C1 segment of cervical spinal cord (tissue), 14 donors: ENCODE measurements at regions not wholly inside any gene's neighbourhood (a gene's known extent, or its start where the extent isn't known, plus 50 kb on each side); places are given as distances from the start of the nearest gene placed in this dataset.

Experiments
- DNase-seq, 14 donors: peaks; one replicate each; lab custom pipeline; 2025; lab: John Stamatoyannopoulos, UW

DNA sequence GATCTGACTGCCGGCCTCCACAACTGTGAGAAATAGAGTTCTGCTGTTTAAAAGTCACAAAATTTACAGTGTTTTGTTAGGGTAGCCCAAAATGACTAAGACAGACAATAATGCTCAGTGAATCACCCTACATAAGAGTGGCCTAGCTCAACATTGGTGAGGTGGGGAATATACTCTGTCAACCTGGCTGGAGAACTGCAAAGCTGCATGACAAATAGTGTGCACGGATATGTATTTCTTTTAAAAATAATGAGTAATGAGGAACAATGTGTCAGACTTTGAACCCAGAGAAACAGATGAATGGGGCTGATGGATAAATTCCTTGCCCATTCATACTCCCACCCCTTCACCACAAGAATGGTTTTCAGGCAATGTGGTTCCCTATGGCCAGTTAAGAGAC, 372.4 kb downstream of the SUCLA2 start:
- no peak for DNase-seq

DNA sequence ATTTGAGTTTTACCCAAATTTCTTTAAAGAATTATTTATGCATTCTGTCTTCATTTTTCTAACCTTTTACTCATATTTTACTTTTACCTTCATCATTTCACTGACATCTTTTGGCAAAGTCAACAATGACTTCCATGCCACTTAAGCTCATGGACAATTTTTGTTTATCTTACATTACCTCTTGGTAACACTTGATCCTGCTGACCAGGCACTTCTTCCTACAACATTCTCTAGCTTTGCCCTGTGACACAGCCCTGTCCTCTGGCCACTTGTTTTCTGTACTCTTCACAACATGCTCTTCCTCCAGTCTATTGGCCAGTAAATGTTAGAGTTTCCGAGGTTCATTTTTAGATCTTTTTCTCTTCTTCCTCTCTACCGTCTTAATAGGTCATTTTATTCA, 377.2 kb downstream of the SUCLA2 start:
- no peak for DNase-seq

DNA sequence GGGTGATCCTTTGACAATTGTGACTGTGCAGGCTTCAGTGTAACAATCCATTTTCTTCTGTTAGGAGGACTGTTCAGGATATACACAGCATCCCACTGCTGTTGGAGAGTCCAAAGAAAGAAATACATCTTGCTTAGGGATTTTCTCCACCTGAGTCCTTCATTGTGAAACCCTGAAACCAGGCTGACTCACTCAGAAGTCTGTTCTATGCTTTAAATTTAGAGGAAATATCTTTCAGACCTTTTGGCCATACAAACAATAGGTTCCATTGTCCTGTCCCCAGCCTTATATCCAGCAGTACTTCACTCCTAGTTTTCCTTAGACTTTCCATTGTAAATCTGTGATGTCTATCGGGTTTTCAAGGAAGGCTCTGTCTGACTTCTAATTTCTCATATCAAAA, 379.1 kb downstream of the SUCLA2 start:
- no peak for DNase-seq

DNA sequence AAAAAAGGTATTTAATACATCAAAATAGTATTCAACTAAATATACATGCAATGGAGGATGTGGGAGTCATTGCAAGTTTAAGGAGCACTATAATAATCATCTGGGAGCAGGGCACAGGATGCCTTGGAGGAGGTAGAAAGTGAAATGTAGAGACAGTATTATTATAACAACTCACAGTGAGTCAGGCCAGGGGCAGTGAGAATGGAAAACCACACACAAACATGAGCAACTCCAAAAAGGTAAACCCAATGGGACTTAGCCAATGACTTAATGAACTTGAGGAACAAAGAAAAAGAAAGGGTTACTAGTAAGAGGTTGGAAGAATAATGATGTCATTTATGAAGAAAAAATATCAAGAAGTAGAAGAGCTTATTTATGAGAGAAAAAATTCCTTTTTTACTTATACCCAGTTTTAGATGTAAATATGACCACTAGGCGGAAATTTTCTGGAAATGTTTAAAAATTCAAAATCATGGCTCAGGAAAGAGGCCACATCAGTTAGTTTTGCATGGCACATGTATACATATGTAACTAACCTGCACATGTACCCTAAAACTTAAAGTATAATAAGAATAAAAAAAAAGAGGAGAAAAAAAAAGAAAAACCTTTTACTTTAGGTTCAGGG, 389.3 kb downstream of the SUCLA2 start:
- no peak for DNase-seq

DNA sequence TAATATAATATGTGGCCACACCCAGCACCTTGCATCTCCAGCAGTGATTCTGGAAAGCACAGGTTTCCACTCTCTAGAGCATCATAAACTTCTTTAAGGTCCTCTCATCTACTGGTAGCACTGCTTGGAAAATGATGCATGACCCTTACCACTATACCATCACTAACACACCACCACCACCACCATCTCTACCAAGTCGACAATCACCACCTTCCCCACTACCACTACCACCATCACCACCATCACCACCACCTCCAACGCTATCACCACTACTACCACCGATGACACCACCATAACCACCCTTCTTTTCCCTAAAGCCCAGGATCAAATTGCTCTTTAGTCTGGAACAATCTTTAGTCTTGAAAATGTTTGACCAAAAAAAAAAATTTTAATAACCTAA, 390.4 kb downstream of the SUCLA2 start:
- no peak for DNase-seq

DNA sequence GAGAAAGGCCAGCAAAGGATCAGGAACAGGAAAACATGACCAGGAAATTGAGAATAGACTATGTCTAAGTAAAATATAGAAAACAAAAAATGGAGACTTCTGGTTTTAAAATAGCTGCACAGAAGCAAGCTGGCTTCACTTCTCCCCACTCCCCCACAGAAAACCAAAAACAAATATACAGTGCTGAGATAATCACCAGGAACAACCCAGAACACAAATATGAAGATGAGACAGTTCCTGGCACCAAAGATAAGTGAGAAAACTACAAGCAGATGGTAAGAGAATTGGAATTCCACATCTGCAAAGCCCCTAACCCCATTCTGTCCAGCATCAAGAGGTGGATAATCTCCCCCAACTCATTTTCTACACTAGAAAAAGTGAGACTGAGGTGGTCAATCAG, 397.7 kb downstream of the SUCLA2 start:
- no peak for DNase-seq

DNA sequence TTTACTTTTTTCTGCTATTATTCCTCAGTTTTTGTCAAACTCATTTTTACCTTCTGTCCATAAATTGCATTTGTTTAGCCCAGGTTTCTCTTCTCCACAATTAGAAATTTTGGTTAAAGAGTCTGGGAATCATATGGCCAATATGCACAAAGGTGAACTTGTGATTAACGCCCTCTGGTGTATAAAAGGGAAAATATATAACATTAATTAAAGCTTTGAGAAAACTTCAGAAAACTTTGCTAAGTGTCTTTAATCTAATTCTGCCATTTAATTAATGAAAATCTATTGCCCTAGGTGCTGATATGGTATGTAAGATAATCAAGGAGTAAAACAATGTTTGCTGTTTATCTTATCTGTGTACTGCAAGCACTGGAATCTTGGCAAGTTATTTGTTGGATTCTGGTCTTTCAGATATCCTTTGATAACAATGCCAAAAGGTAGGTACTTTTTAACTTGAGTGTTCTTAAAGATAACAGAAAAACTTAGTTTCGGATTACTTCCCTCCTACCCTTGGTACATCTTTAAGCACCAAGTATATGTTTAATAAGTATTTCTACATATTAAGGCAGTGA, 402.6 kb downstream of the SUCLA2 start:
- no peak for DNase-seq

DNA sequence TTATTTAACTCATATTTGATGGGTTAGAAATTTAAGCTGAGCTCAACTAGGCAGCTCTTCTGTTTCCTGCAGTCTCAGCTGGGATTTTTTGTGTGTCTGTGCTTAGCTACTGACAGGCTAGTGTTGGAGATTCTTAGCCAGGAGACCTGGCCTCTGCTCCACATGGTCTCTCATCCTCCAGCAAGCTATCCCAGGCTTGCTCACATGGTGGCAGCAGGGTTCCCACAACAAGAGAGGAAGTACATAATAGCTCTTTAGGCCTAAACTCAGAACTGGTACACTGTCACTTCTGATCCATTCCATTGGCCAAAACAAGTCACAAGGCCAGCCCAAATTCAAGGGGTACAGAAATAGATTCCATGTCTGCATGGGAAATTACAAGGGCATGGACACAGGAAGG, 406.2 kb downstream of the SUCLA2 start:
- DNase-seq, result no peak

DNA sequence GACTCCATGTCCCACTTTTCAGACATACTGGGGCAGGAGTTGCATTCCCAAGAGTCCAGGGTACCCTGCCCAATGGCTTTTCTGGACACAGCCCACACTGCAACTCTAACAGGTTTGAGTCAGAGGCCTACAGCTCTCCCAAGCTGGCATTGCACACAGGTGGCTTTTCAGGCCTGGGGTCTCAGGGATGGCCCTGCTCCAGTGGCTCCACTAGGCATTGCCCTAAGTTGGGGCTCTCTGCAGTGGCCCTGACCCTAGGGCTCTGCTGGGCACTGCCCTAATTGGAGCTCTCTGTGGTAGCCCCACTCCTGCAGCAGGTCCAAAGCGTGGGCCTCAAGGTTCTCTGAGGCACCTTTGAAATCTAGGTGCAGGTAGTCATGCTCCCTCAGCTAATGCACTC, 408.8 kb downstream of the SUCLA2 start:
- DNase-seq, result no peak

DNA sequence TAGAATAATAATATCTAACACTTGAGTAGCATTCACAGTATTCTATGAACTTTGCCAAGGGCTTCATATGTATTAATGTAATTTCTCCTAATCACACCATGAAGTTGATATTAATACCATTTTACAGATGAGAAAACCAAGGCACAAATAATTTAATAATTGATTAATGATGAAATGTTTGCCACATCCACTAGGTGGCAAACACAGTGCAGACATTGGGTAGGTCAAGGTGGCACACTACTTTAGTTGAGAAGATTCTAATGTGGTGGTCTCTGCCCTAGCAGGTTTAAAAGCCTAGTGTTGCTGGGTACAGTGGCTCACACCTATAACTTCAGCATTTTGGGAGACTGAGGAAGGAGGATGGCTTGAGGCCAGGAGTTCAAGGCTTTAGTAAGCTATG, 412.4 kb downstream of the SUCLA2 start:
- DNase-seq, result no peak

DNA sequence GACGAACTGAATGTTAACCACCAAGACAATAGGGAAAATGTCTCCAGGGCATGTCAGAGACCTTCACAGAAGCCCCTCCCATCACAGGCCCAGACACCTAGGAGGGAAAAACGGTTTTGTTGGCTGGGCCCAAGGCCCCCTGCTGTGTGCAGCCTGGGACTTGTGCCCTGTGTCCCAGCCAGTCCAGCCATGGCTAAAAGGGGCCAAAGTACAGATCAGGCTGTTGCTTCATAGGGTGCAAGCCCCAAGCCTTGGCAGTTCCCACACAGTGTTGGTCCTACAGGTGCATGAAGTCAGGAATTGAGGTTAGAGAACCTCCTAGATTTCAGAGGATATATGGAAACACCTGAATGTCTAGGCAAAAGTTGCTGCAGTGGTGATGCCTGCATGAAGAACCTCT, 428.7 kb downstream of the SUCLA2 start:
- no peak for DNase-seq

DNA sequence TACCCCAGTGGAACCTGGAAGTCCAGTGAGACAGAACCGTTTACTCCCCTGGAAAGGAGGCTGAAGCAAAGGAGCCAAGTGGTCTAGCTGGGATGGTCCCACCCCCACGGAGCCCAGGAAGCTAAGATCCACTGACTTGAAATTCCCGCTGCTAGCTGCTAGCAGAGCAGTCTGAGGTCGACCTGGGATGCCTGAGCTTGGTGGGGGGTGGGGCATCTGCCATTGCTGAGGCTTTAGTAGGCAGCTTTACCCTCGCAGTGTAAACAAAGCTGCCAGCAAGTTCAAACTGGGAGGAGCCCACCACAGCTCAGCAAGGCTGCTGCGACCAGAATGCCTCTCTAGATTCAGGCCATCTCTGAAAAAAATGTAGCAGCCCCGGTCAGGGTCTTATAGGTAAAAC, 437.0 kb downstream of the SUCLA2 start:
- no peak for DNase-seq

DNA sequence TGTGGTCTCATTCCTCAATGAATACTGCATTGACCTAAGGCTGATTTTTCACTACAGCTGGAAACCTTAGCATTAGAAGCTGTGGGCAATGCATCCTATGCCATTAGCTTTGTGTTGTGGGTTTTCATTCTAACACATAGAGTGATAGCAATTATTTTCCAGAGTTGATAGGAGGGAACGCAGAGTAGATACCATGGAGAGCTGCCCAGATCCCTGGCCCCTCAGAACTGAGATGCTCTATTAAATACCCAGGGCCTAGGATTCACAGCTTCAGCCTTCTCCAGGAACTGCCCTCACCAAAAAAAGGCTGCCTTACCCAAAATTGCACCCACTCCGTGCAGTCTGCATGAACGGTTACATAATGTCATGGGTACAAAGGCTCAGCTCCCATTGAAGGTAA, 444.4 kb downstream of the SUCLA2 start:
- no peak for DNase-seq

DNA sequence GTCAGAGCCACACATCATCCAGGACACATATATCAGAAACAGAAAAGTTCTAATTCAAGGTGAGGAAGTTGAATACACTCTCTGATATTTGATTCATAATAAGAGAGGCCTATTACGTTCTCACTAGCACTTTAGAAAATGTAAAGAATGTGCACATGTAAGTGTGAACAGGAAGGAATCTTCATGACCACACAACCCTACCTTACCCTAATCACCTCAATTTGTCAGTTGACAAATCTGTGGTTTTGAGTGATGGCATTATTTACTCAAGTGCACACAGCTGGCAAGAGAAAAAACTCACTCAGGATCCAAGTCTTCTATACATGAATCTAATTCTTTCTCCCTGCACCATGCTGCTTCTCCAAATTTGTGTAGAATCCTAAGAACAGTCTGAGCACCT, 445.8 kb downstream of the SUCLA2 start:
- no peak for DNase-seq

DNA sequence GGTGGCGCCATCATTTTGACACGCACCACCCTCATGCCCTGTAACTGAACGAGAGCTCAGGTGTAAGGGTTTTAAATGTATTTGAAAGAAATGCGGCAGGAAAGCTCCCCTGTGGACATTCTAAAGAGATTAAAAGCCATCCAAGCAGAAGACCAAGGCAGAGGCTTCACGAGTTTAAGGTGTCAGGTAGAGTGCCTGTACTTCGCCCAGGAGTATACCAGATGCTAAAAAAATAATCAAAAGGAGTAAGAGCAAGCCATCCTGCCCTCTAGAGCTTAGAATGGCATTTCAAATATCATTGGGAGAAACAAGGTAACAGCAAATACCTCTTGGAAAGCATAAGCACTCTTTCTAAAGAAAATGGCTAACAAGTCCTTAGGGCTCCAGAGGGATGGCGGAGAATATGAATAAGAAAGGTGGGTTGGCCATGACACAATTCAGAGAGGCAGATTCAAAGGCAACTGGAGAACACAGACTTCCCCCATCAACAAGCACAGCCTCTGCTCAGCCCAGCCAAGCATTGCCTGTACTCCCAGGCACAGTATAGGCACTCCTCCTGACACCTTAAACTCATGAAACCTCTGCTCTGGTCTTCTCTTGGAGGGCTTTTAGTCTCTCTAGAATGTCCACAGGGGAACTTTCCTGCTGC, 447.6 kb downstream of the SUCLA2 start:
- no peak for DNase-seq

DNA sequence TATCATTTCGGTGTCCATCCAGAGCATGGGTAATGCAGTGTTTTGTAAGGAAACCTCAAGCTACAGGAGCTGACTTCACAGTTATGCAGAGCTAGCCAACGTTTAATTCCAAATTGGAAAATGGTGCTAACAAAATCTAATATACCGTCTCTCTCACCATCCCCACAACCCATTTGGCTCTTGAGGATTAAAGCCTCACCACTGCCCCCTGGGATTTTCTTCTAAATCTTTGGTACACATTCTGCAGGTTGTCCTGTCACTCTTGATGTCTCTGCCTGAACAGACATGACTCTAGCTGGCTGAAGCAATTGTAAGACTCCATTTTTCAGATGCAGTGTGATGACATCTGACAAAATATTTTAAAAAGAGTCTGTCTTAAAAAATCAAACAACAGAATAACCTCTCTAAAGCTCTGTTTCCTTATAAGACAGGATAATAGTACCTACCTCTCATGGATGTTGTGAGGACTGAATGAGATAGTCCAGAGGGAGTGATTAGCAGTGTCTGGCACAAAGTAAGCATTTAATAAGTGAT, 451.8 kb downstream of the SUCLA2 start:
- DNase-seq, result no peak

DNA sequence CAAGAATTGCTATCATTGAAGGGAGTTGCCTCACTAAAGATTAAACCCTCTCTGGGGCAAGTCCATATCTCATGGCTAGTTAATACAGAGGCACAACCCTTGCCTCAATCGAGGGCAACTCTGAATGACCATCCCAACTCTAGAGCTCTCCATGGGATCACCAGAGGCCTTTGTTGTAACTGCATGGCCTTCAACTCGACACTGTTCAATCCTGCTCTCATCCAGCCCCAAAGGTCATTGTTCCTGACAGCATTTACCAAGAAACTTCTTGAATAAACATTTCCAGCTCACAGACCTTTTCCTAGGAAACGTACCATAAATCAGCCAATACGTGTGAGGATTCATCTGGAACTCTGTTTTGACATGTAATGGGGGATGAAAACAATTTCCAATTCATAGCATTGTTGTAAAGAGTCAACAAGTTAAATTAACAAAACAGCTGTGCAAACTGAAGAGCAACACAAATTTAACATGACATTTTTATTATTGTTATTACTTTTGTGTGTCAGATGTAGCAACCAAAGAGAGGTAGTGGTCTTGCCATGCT, 452.7 kb downstream of the SUCLA2 start:
- DNase-seq, result no peak

DNA sequence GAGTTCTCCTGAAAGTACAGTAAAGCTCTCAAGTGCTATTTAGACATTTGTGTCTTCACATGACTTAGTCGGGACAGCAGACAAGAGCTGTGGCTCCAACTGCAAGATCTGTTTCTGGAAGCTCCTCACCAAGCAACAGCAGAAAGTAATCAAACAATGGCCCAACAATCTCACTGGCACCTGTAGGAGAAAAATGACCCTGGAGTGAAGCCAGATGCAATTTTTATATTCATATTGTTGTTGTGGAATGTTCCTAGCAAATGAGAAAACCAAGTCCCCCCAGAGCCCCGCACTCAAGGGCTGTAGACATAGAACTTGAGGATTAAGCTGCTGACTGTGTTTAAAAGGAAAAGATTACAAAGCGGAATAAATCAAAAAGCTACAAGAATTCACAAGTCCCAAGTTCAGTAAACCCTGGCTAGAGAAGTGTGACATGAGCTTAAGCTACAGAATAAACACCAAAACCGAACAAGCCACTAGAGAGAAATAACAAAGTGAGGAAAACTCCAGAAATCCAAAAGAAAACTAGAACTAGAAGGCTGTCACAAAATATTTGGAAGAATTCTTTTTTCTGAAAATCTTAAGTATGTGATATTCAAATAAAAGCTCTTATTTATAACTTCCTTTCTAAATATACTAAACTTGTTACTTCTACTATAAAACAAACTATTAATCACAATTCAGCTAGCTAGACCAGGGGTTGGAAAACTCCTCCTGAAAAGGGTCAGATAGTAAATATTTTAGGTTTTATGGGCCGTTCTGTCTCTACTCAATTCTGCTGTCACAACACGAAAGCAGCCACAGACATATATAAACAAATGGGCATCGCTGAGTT, 454.5 kb downstream of the SUCLA2 start:
- DNase-seq, result no peak

DNA sequence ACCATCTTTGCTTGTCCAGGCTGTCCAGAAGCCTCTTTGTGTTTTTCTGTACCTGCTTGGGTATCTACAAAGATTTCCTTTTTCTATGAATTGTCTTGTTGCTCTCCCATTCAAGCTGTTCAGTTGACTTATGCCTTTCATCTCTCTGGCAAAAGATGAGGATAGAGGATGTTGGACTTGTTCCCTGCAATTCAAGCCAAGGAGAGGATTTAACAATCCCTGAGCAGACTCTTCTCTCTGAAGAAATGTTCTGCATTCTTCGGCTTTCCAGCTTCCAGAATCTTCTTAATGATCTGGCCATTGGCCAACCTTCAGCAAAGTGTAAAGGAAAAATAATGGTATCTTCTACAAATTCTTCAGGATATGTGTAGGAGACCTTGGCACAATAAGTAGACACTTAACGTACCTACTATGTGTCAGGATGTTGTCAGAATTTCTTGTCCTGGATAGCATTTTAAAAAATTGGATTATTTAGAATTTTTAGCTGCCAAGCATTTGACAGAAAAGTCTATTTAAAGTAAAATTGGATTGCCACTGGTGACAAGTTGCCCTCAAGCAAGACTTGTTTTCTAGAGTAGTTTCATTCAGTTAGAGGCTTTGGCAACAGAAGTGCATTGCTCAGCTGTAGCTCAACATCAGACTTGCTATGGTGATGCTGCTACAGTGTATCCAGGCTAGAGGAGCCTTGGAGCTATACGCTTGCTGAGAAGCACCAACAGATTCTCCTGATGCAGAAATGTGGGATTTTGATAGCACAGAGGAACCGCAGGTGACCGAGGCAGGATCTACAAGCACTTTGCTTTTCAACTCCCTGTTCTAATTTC, 455.7 kb downstream of the SUCLA2 start:
- no peak for DNase-seq

DNA sequence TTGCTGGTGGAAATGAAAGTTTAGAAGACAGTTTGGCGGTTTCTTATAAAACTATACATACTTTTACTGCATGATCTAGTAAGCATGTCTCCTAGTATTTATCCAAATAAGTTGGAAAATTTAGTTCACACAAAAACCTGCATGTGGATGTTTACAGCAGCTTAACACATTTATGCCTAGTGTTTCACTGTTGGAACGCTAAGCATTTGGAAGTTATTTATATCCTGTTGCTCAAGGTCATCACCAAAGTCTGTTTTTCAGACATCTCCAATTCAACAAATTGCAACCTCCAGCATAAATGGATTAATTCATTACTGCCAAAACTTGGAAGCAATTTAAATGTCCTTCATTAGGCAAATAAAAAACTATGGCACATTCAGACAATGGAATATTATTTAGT, 461.8 kb downstream of the SUCLA2 start:
- DNase-seq, result no peak

DNA sequence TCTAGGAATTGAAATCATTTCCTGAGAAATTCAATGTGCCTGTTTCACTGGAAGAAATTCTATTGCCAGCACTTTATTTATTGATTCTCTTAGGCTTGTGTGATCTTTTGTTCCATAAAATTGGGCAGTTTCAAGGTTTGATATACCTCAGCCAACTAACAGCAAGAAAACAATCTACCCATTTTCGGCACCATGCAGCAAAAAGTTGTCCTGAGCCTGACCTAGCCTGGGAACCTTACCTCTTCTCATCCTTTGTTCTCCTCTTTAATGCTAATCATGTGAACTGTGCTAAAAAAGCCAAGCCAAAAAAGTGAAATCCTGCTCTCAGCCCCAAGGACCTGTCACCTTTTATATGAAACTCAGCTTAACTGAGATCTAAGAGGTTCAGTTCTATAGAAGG, 477.3 kb downstream of the SUCLA2 start:
- no peak for DNase-seq
